ENCODE measurements at regions not wholly inside any gene's neighbourhood (a gene's known extent, or its start where the extent isn't known, plus 50 kb on each side); places are given as distances from the start of the nearest gene placed in this dataset.

- DNase-seq: no peak
Observed at GRCh38 chr12:104858611-104859543, 99.2 kb downstream of the SLC41A2 start.

GRCh38 chr12:104856531-104856930 is 101.6 kb downstream of the SLC41A2 start:
- no peak for DNase-seq

- DNase-seq: no peak
Observed at GRCh38 chr12:104855599-104855998, 102.5 kb downstream of the SLC41A2 start.

- DNase-seq: no peak
Observed at GRCh38 chr12:104852896-104853295, 105.2 kb downstream of the SLC41A2 start.

- DNase-seq: no peak
Observed at GRCh38 chr12:104852102-104852501, 106.0 kb downstream of the SLC41A2 start.

- DNase-seq: no peak
Observed at GRCh38 chr12:104850781-104851180, 107.3 kb downstream of the SLC41A2 start.

GRCh38 chr12:104846056-104846767 is 111.9 kb downstream of the SLC41A2 start:
- DNase-seq: no peak

- DNase-seq: no peak
Observed at GRCh38 chr12:104844123-104844522, 114.0 kb downstream of the SLC41A2 start.

GRCh38 chr12:104840262-104840661 is 117.8 kb downstream of the SLC41A2 start:
- no peak for DNase-seq

GRCh38 chr12:104835317-104835716 is 122.8 kb downstream of the SLC41A2 start:
- no peak for DNase-seq

GRCh38 chr12:104834607-104835006 is 123.5 kb downstream of the SLC41A2 start:
- no peak for DNase-seq

- DNase-seq: no peak
Observed at GRCh38 chr12:104833756-104834155, 124.3 kb downstream of the SLC41A2 start.

- DNase-seq: no peak
Observed at GRCh38 chr12:104828015-104828414, 130.1 kb downstream of the SLC41A2 start.

- DNase-seq: no peak
Observed at GRCh38 chr12:104827587-104827986, 130.5 kb downstream of the SLC41A2 start.

- DNase-seq: no peak
Observed at GRCh38 chr12:104825408-104825807, 132.7 kb downstream of the SLC41A2 start.

- DNase-seq: no peak
Observed at GRCh38 chr12:104823985-104824461, 134.1 kb downstream of the SLC41A2 start.

GRCh38 chr12:104822941-104823340 is 135.1 kb downstream of the SLC41A2 start:
- DNase-seq: no peak

- DNase-seq: no peak
Observed at GRCh38 chr12:104816845-104817503, 141.1 kb downstream of the SLC41A2 start.

GRCh38 chr12:104815935-104816334 is 142.2 kb downstream of the SLC41A2 start:
- DNase-seq: no peak

GRCh38 chr12:104814944-104815343 is 143.1 kb downstream of the SLC41A2 start:
- DNase-seq: no peak
